ENCODE measurements at regions not wholly inside any gene's neighbourhood (a gene's known extent, or its start where the extent isn't known, plus 50 kb on each side); places are given as distances from the start of the nearest gene placed in this dataset.

- Histone ChIP-seq H3K27me3 (ENCODE audit: insufficient read depth, low read depth, low read length) (no peaks in the 10 kb centered on the region), H3F3A (ENCODE audit: insufficient read depth, low read length, poor library complexity, severe bottlenecking) (no peaks in the 10 kb centered on the region), H3K9me3 (ENCODE audit: low read length) (peaks cover 2% of the 10 kb centered on the region), H3K4me2 (ENCODE audit: low read length) (no peak overlapping the region), H3K27ac (ENCODE audit: low read length) (no peak overlapping the region), H3K9me2 (ENCODE audit: insufficient read depth, low read length) (no peaks in the 10 kb centered on the region), H3K9ac (ENCODE audit: low read length) (no peak overlapping the region), H2AFZ (ENCODE audit: low read depth, low read length) (no peak overlapping the region), H3K36me3 (ENCODE audit: insufficient read depth, low read length) (no peaks in the 10 kb centered on the region), H4K20me1 (ENCODE audit: insufficient read depth) (no peaks in the 10 kb centered on the region), H3K79me2 (replicated peaks; ENCODE audit: insufficient read depth, low read length) (no peaks in the 10 kb centered on the region), H3K4me3 (ENCODE audit: low read length) (no peak overlapping the region)
- TF ChIP-seq TAF1 (IDR thresholded peaks at IDR 0.05; ENCODE audit: low read depth) = no peak
These were observed 166.1 kb downstream of the TMA16 start for GRCh38 chr4:163660636-163661035.

- H2AFZ ChIP-seq (ENCODE audit: low read depth, low read length) = no peak overlapping the region
- no peaks in the 10 kb centered on the region for H3K27me3 ChIP-seq (ENCODE audit: insufficient read depth, low read depth, low read length)
- no peaks in the 10 kb centered on the region for H4K20me1 ChIP-seq (ENCODE audit: insufficient read depth)
- H3F3A ChIP-seq (ENCODE audit: insufficient read depth, low read length, poor library complexity, severe bottlenecking) = no peaks in the 10 kb centered on the region
- no peaks in the 10 kb centered on the region for H3K9me3 ChIP-seq (ENCODE audit: low read length)
- H3K36me3 ChIP-seq (ENCODE audit: insufficient read depth, low read length) = no peaks in the 10 kb centered on the region
- H3K9me2 ChIP-seq (ENCODE audit: insufficient read depth, low read length) = no peaks in the 10 kb centered on the region
- no peak overlapping the region for H3K4me3 ChIP-seq (ENCODE audit: low read length)
- H3K27ac ChIP-seq (ENCODE audit: low read length) = no peak overlapping the region
- no peak for TF ChIP-seq EP300 (conservative IDR thresholded peaks at IDR 0.05; ENCODE audit: poor library complexity, severe bottlenecking)
- H3K4me2 ChIP-seq (ENCODE audit: low read length) = no peak overlapping the region
- H3K9ac ChIP-seq (ENCODE audit: low read length) = no peak overlapping the region
- H3K79me2 ChIP-seq (replicated peaks; ENCODE audit: insufficient read depth, low read length) = no peaks in the 10 kb centered on the region
These were observed 168.3 kb downstream of the TMA16 start for GRCh38 chr4:163662768-163663167.

- TF ChIP-seq POLR2AphosphoS5 (IDR thresholded peaks at IDR 0.05) (no peak), EP300 (conservative IDR thresholded peaks at IDR 0.05; ENCODE audit: poor library complexity, severe bottlenecking) (no peak)
- H3K4me2 ChIP-seq (ENCODE audit: low read length) = no peak overlapping the region
- H3K9ac ChIP-seq (ENCODE audit: low read length) = no peak overlapping the region
- no peaks in the 10 kb centered on the region for H3K9me3 ChIP-seq (ENCODE audit: low read length)
- no peaks in the 10 kb centered on the region for H3K79me2 ChIP-seq (replicated peaks; ENCODE audit: insufficient read depth, low read length)
- no peak overlapping the region for H2AFZ ChIP-seq (ENCODE audit: low read depth, low read length)
- H3K9me2 ChIP-seq (ENCODE audit: insufficient read depth, low read length) = no peaks in the 10 kb centered on the region
- no peaks in the 10 kb centered on the region for H4K20me1 ChIP-seq (ENCODE audit: insufficient read depth)
- H3K27ac ChIP-seq (ENCODE audit: low read length) = no peak overlapping the region
- no peaks in the 10 kb centered on the region for H3K36me3 ChIP-seq (ENCODE audit: insufficient read depth, low read length)
- H3K4me3 ChIP-seq (ENCODE audit: low read length) = no peak overlapping the region
- H3F3A ChIP-seq (ENCODE audit: insufficient read depth, low read length, poor library complexity, severe bottlenecking) = no peaks in the 10 kb centered on the region
- H3K27me3 ChIP-seq (ENCODE audit: insufficient read depth, low read depth, low read length) = no peaks in the 10 kb centered on the region
These were observed 169.2 kb downstream of the TMA16 start for GRCh38 chr4:163663454-163664225.

- Histone ChIP-seq H3K36me3 (ENCODE audit: insufficient read depth, low read length) (no peaks in the 10 kb centered on the region), H3K4me3 (ENCODE audit: low read length) (no peak overlapping the region), H3K4me2 (ENCODE audit: low read length) (no peak overlapping the region), H2AFZ (ENCODE audit: low read depth, low read length) (no peak overlapping the region), H3K27ac (ENCODE audit: low read length) (no peak overlapping the region), H3K9me2 (ENCODE audit: insufficient read depth, low read length) (no peaks in the 10 kb centered on the region), H3K27me3 (ENCODE audit: insufficient read depth, low read depth, low read length) (no peaks in the 10 kb centered on the region), H3F3A (ENCODE audit: insufficient read depth, low read length, poor library complexity, severe bottlenecking) (no peaks in the 10 kb centered on the region), H3K79me2 (replicated peaks; ENCODE audit: insufficient read depth, low read length) (no peaks in the 10 kb centered on the region), H3K9ac (ENCODE audit: low read length) (no peak overlapping the region), H4K20me1 (ENCODE audit: insufficient read depth) (no peaks in the 10 kb centered on the region), H3K9me3 (ENCODE audit: low read length) (no peaks in the 10 kb centered on the region)
- TF ChIP-seq REST (IDR thresholded peaks at IDR 0.05; ENCODE audit: borderline replicate concordance) (no peak), CTCF (IDR thresholded peaks at IDR 0.05; ENCODE audit: poor library complexity, severe bottlenecking) (no peak), TAF1 (IDR thresholded peaks at IDR 0.05; ENCODE audit: low read depth) (no peak), EZH2 (IDR thresholded peaks at IDR 0.05; ENCODE audit: borderline replicate concordance, insufficient read depth, low read length, poor library complexity, severe bottlenecking) (no peak), POLR2AphosphoS5 (IDR thresholded peaks at IDR 0.05) (no peak), MXI1 (conservative IDR thresholded peaks at IDR 0.05; ENCODE audit: poor library complexity, severe bottlenecking) (no peak)
These were observed 170.6 kb downstream of the TMA16 start for GRCh38 chr4:163665101-163665500.
